ENCODE measurements at regions not wholly inside any gene's neighbourhood (a gene's known extent, or its start where the extent isn't known, plus 50 kb on each side); places are given as distances from the start of the nearest gene placed in this dataset.
"Not testable (repeated sequence)": the region's sequence is repeated elsewhere in the genome, so short reads cannot be mapped to it uniquely, and the experiment has no call there.

DNA sequence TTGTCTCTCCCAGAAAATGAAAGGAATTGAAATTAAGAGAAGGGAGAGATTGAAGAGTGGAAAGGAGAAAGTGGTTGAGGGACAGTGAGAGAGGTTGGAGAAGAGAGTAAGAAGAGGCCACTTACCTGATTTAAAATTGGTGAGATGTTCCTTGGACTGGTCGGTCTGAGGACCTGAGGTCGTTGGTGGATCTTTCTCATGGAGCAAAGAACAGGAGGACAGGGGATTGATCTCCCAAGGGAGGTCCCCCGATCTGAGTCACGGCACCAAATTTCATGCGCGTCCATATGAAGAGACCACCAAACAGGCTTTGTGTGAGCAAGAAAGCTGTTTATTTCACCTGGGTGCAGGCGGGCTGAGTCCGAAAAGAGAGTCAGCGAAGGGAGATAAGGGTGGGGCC, 415.7 kb upstream of the EPHA7 start:
- TF ChIP-seq, protein P1, sequence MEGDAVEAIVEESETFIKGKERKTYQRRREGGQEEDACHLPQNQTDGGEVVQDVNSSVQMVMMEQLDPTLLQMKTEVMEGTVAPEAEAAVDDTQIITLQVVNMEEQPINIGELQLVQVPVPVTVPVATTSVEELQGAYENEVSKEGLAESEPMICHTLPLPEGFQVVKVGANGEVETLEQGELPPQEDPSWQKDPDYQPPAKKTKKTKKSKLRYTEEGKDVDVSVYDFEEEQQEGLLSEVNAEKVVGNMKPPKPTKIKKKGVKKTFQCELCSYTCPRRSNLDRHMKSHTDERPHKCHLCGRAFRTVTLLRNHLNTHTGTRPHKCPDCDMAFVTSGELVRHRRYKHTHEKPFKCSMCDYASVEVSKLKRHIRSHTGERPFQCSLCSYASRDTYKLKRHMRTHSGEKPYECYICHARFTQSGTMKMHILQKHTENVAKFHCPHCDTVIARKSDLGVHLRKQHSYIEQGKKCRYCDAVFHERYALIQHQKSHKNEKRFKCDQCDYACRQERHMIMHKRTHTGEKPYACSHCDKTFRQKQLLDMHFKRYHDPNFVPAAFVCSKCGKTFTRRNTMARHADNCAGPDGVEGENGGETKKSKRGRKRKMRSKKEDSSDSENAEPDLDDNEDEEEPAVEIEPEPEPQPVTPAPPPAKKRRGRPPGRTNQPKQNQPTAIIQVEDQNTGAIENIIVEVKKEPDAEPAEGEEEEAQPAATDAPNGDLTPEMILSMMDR (conservative IDR thresholded peaks at IDR 0.05 in 1 of 2, IDR thresholded peaks at IDR 0.05 in 1 of 2; ENCODE audit: low read depth in 1 of 2, low read length in 2 of 2): not testable (repeated sequence)
- TF ChIP-seq EZH2 (IDR thresholded peaks at IDR 0.05; ENCODE audit: low read length, missing control alignments): not testable (repeated sequence)
